ENCODE measurements at regions not wholly inside any gene's neighbourhood (a gene's known extent, or its start where the extent isn't known, plus 50 kb on each side); places are given as distances from the start of the nearest gene placed in this dataset.
"Not testable (repeated sequence)": the region's sequence is repeated elsewhere in the genome, so short reads cannot be mapped to it uniquely, and the experiment has no call there.

GRCh38 chr17:19474405-19474804, 59.2 kb upstream of the SLC47A1 start:
- TF ChIP-seq CTCF, POLR2A (IDR thresholded peaks at IDR 0.05): not testable (repeated sequence)

Data from Peyer's patch (tissue), 4 donors.